ENCODE measurements at regions not wholly inside any gene's neighbourhood (a gene's known extent, or its start where the extent isn't known, plus 50 kb on each side); places are given as distances from the start of the nearest gene placed in this dataset.
"Not testable (repeated sequence)": the region's sequence is repeated elsewhere in the genome, so short reads cannot be mapped to it uniquely, and the experiment has no call there.

- DNase-seq: no peak
Observed at GRCh38 chr15:89026167-89026566, 62.1 kb upstream of the ABHD2 start.

- DNase-seq: no peak
Observed at GRCh38 chr15:89028036-89028435, 60.2 kb upstream of the ABHD2 start.

DNA sequence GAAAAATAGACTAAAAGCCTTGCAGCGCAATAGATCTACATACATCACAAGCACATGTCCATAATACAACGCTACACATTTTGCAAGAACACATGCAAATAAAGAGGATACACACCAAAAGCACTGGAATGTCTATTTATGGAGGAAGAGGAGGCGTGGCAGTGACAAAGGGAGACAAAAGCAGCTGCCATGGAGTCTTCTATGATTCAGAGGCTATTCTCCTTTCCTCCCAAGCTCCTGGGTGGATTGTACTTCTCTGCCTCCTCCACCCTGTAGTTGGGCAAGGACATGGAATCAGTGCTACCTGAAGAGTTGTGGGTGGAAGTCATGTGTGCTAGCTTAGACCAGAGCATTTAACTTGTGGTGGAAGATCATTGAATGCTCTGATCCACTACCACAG lies 57.9 kb upstream of the ABHD2 start:
- no peak for DNase-seq

DNA sequence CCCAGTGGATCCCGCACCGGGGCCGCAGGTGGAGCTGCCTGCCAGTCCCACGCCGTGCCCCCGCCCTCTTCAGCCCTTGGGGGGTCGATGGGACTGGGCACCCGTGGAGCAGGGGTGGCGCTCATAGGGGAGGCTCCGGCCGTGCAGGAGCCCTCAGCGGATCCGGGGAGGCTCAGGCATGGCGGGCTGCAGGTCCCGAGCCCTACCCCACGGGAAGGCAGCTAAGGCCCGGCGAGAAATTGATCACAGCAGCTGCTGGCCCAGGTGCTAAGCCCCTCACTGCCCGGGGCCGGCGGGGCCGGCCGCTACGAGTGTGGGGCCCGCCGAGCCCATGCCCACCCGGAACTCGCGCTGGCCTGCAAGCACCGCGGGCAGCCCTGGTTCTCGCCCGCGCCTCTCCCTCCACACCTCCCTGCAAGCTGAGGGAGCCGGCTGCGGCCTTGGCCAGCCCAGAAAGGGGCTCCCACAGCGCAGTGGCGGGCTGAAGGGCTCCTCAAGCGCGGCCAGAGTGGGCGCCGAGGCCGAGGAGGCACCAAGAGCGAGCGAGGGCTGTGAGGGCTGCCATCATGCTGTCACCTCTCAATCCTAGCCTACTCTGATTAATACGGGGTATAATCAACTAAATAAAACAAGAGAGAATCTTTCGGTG lies 56.5 kb upstream of the ABHD2 start:
- not testable (repeated sequence) for DNase-seq

DNA sequence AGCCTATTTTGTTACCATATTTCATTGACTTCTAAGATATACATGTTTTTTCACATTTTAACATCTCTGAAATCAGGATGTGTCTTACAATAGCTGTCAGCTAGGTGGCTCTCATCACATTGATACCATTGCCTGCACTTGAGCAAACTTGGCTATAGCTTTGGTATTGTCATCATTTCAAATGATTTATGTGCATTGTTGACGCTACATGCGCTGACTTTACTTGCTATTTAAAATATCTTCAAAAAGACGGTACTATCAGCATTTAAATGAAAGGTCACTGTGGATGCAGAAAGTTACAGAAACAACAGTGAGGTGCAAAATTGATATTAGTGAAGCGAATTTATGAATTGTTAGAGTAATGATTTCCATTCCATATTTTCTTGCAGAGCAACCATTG lies 54.0 kb upstream of the ABHD2 start:
- DNase-seq: no peak

DNA sequence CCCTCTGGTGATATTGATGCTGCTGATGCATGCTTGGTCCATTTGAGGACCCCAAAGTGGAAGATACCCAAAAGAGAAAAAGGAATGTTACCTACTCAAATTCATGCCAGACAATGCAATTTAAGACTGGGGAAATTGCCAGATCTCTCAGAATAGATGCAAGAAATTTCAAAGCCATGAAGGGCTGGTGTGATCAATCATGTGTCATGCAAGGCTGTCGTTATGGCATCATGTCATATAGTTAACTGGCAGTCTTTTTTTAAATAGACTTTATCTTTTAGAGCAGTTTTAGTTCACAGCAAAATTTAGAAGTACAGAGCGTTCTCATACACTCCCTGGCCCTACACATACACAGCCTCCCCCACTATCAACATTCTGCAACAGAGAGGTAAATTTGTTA lies 53.1 kb upstream of the ABHD2 start:
- DNase-seq: no peak

GRCh38 chr15:89035658-89036057 lies 52.6 kb upstream of the ABHD2 start:
- DNase-seq: no peak

GRCh38 chr15:89038146-89038545 lies 50.1 kb upstream of the ABHD2 start:
- DNase-seq: no peak

Data from renal pelvis (tissue), 1 donor.